K562 (cell line): ENCODE measurements at regions not wholly inside any gene's neighbourhood (a gene's known extent, or its start where the extent isn't known, plus 50 kb on each side); places are given as distances from the start of the nearest gene placed in this dataset.

Source experiments
- ATAC-seq: fragments of 200-7000 bp; cut with Tn5 transposase; 3 replicates; pipeline ENCODE4 v1.9.1; 2020; ENCODE audit warnings: moderate library complexity
- BruUV-seq: library from RNA; stranded (reverse); fragments of 400-500 nt; replicated peaks from 2 replicates; lab custom pipeline; 2021; lab: Mats Ljungman, UMichigan
- CTCF ChIA-PET: fragments of 300-600 bp; formaldehyde crosslinking; extraction: SDS; loops from one replicate; lab custom pipeline; 2021; ENCODE audit warnings: low intra/inter-chr PET ratio; lab: Yijun Ruan, JAX
- POLR2A ChIA-PET: fragments of 300-600, 350-650 bp; sonication (Branson Sonifier 250); formaldehyde crosslinking; extraction: SDS; loops from one replicate; lab custom pipeline; 2021; ENCODE audit warnings: antibody characterized with exemption, inconsistent platforms; lab: Yijun Ruan, JAX
- DNase-seq, 4 experiments: peaks; one replicate each; pipeline versions ENCODE4 v3.0.0 to v3.0.0-alpha.2; 2011 to 2018; ENCODE audit warnings: low spot score in 3 of 4, mixed read lengths in 3 of 4; ENCODE audit errors: extremely low read depth in 1 of 4
- FAIRE-seq: peaks from 2 replicates; lab custom pipeline; 2011; peaks lifted over from hg19 to GRCh38; lab: Jason Lieb, UNC
- H2AFZ ChIP-seq: 2 replicates; pipeline ENCODE4 v1.6.0; 2011; ENCODE audit warnings: low read depth, low read length, control low read depth, inconsistent platforms
- H3K27ac ChIP-seq: fragments of 200-600 bp; 3 replicates; pipeline ENCODE4 v1.8.0; 2011; ENCODE audit warnings: low read depth, mild to moderate bottlenecking, control low read depth, inconsistent platforms, low read length, moderate library complexity, mixed read lengths; ENCODE audit errors: extremely low read depth
- H3K27me3 ChIP-seq, 2 experiments: fragments of 300-600 bp in 1 of 2; 2 replicates in 1 of 2; 3 replicates in 1 of 2; pipeline versions ENCODE4 v1.6.0 to v1.8.0; 2011; ENCODE audit warnings: inconsistent platforms in 2 of 2, low read length in 2 of 2, mild to moderate bottlenecking in 1 of 2, mixed read lengths in 1 of 2, moderate library complexity in 1 of 2; ENCODE audit not compliant: control insufficient read depth in 2 of 2, insufficient read depth in 2 of 2
- H3K36me3 ChIP-seq: fragments of 300-600 bp; 3 replicates; pipeline ENCODE4 v1.8.0; 2011; ENCODE audit warnings: mild to moderate bottlenecking, low read length, inconsistent platforms; ENCODE audit not compliant: control insufficient read depth, insufficient read depth
- H3K4me1 ChIP-seq, 2 experiments: fragments of 200-600 bp in 1 of 2; replicated peaks in 1 of 2; 2 replicates in 1 of 2; 3 replicates in 1 of 2; pipeline versions ENCODE4 v1.5.1 to v1.8.0; 2011; ENCODE audit warnings: inconsistent platforms in 2 of 2, low read length in 2 of 2, mild to moderate bottlenecking in 1 of 2, mixed read lengths in 1 of 2, moderate library complexity in 1 of 2; ENCODE audit not compliant: control insufficient read depth in 2 of 2, insufficient read depth in 2 of 2
- H3K4me2 ChIP-seq: 2 replicates; pipeline ENCODE4 v1.6.1; 2011; ENCODE audit warnings: low read length, control low read depth, inconsistent platforms, mixed read lengths; ENCODE audit not compliant: insufficient read depth
- H3K4me3 ChIP-seq: fragments of 200-600 bp; sonication (generic), shearing (Covaris generic); 2 replicates; pipeline ENCODE4 v1.5.1; 2016; ENCODE audit warnings: control low read depth, inconsistent platforms
- H3K79me2 ChIP-seq: fragments of 200-600 bp; 3 replicates; pipeline ENCODE4 v1.8.0; 2011; ENCODE audit warnings: low read length, inconsistent platforms; ENCODE audit not compliant: control insufficient read depth, insufficient read depth
- H3K9ac ChIP-seq, 2 experiments: 2 replicates each; pipeline versions ENCODE4 v1.6.0 to v1.6.1; 2011; ENCODE audit warnings: low read depth in 2 of 2, low read length in 2 of 2, control low read depth in 1 of 2, inconsistent platforms in 1 of 2, mild to moderate bottlenecking in 1 of 2, mixed read lengths in 1 of 2; ENCODE audit not compliant: insufficient read depth in 1 of 2
- H3K9me1 ChIP-seq: one replicate; pipeline ENCODE4 v1.6.0; 2011; ENCODE audit warnings: inconsistent platforms, mild to moderate bottlenecking, low read length, moderate library complexity; ENCODE audit not compliant: control insufficient read depth, insufficient read depth
- H3K9me3 ChIP-seq: replicated peaks from 2 replicates; pipeline ENCODE4 v1.5.1; 2011; ENCODE audit warnings: low read depth, low read length, inconsistent platforms; ENCODE audit not compliant: control insufficient read depth, insufficient read depth
- H4K20me1 ChIP-seq: replicated peaks from 2 replicates; pipeline ENCODE4 v1.6.1; 2011; ENCODE audit warnings: low read length, inconsistent platforms, mixed read lengths; ENCODE audit not compliant: control insufficient read depth, insufficient read depth
- MBD2 ChIP-seq: sonication (generic); IDR thresholded peaks from 2 replicates; pipeline ENCODE4 v1.6.1; 2016; ENCODE audit warnings: low read depth, borderline replicate concordance
- MEIS2 ChIP-seq: fragments of 450-650 bp; IDR thresholded peaks from 2 replicates; pipeline ENCODE4 v1.6.1; 2014; ENCODE audit warnings: mild to moderate bottlenecking; ENCODE audit not compliant: partially characterized antibody
- OTX1 ChIP-seq: fragments of 450-650 bp; formaldehyde crosslinking; IDR thresholded peaks from 2 replicates; pipeline ENCODE4 v1.4.0; 2022; ENCODE audit warnings: mild to moderate bottlenecking
- PHF20 ChIP-seq: fragments of 450-650 bp; IDR thresholded peaks from 2 replicates; pipeline ENCODE4 v1.6.1; 2018; ENCODE audit not compliant: partially characterized antibody
- SPI1 ChIP-seq: IDR thresholded peaks from 2 replicates; pipeline ENCODE4 v1.6.1; 2011; ENCODE audit warnings: low read depth, low read length, control low read depth, borderline replicate concordance
- TAF7 ChIP-seq: fragments of 450-650 bp; IDR thresholded peaks from 2 replicates; pipeline ENCODE4 v1.6.1; 2016; ENCODE audit warnings: missing genetic modification characterization, missing compliant biosample characterization
- ZFP1 ChIP-seq: fragments of 450-650 bp; formaldehyde crosslinking; IDR thresholded peaks from 2 replicates; pipeline ENCODE4 v1.4.0; 2020; ENCODE audit warnings: mild to moderate bottlenecking, mixed read lengths
- ZNF589 ChIP-seq: fragments of 200-800 bp; sonication (Bioruptor generic); IDR thresholded peaks from 2 replicates; pipeline ENCODE4 v1.6.1; 2016; ENCODE audit warnings: low read depth, missing genetic modification characterization, missing compliant biosample characterization
- ZNF785 ChIP-seq: fragments of 250-450 bp; sonication (Bioruptor Pico); IDR thresholded peaks from 2 replicates; pipeline ENCODE4 v1.4.0; 2020; ENCODE audit warnings: mild to moderate bottlenecking
- ZNF79 ChIP-seq: fragments of 250-450 bp; sonication (Bioruptor Pico); IDR thresholded peaks from 2 replicates; pipeline ENCODE4 v1.4.0; 2020; ENCODE audit warnings: low read depth, mild to moderate bottlenecking, moderate library complexity
- WGBS: fragments of 100-300 bp; shearing (Covaris generic); methylation state at CpG from one replicate; pipeline ENCODE4 v1.1.6; 2016; ENCODE audit warnings: low coverage, mixed read lengths; ENCODE audit not compliant: insufficient coverage; ENCODE audit errors: missing lambda C conversion rate; 5-methylcytosine and 5-hydroxymethylcytosine counted together
- in situ Hi-C: fragments of 300-500 bp; cut with MboI; formaldehyde crosslinking; loops from 4 replicates; pipeline ENCODE4 v1.15.0; 2018; ENCODE audit warnings: inconsistent platforms, mixed read lengths
- intact Hi-C: fragments of 100-400 bp; cut with micrococcal nuclease; formaldehyde crosslinking; loops from 2 replicates; pipeline ENCODE4 v1.14.2; 2022
- TF ChIP-seq, protein P1 (sequence below): sonication (generic); formaldehyde crosslinking; IDR thresholded peaks from 2 replicates; pipeline ENCODE4 v1.8.0; 2023; ENCODE audit warnings: missing genetic modification reagents, mild to moderate bottlenecking, borderline replicate concordance

DNA sequence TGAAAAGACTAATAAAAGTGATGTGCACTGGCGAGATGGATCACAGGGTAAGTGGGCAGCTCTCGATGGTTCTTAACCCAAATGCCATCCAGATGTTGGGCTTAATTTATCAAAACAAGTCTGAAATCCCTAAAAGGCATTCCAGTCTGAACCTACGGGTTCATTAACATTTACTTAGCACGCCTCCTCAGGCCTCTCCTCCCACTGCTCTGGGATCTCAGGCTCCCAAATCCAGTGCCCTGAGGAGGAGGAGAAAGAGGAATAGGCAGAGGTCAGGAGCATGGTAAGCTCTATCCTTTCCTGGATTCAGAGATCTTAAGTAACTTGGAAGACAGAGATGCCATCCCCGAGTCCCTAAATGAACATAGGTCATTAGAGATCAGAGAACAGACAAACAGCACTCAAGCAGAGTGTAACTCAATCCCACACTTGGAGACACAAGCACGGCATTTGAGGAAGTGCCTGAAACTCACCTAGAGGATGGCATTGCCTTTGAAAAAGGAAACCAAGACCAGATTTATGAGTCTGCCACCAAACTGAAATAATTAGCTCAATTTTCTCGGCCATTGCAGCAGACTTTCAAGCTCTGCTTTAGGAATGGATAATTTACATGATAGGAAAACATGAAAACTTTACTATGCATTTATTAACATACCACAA, 140.9 kb downstream of the CXCL12 start:
- H3K4me3 ChIP-seq = no peak overlapping the region
- WGBS = 13% methylated on average over 7 of the region's 7 CpGs
- FAIRE-seq (no peak), ATAC-seq (no peak; the same call in 2 of the 3 replicates)
- H3K9me1 ChIP-seq = no peaks in the 10 kb centered on the region
- H3K79me2 ChIP-seq = no peaks in the 10 kb centered on the region
- H3K4me2 ChIP-seq = no peak overlapping the region
- POLR2A ChIA-PET = interaction anchor here (1.5 kb wide), 1 partner anchor 9 kb away, joined by 5 read pairs; no protein-coding TSS in a partner anchor
- no peak overlapping the region for H3K9ac ChIP-seq
- in situ Hi-C loops = no loop called here
- no peak for TF ChIP-seq ZNF79 (CRISPR knock-in tag)
- peak; percentile 87 for TF ChIP-seq SPI1
- TF ChIP-seq, all 486 proteins: peak for 1
- no peaks in the 10 kb centered on the region for H4K20me1 ChIP-seq
- intact Hi-C loops = no loop called here
- DNase-seq = no peak
- BruUV-seq = no TSS peak
- H2AFZ ChIP-seq = no peak overlapping the region
- no peak overlapping the region for H3K27ac ChIP-seq
- no peaks in the 10 kb centered on the region for H3K27me3 ChIP-seq
- peaks cover 0 to under 1% of the 10 kb centered on the region in 2 experiments; a peak in 1 of 5 replicates for H3K4me1 ChIP-seq
- CTCF ChIA-PET = no interaction called here
- H3K9me3 ChIP-seq = no peaks in the 10 kb centered on the region
- no peaks in the 10 kb centered on the region for H3K36me3 ChIP-seq

DNA sequence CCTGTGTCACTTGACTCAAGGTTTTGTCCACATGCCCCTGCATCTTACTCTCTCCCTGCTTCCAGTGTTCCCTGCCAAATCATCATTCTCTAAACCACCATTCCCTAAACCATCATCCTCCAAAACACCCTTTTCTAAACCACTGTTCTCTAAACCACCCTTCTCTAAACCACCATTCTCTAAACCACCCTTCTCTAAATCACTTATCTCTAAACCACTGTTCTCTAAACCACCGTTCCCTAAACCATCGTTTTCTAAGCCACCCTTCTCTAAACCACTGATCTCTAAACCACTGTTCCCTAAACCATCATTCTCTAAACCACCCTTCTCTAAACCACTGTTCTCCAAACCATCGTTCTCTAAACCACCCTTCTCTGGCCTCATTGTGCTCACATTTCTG, 142.1 kb downstream of the CXCL12 start:
- no peak overlapping the region for H2AFZ ChIP-seq
- ATAC-seq = no peak
- no peak overlapping the region for H3K9ac ChIP-seq
- H3K27ac ChIP-seq = no peak overlapping the region
- no peaks in the 10 kb centered on the region for H3K79me2 ChIP-seq
- in situ Hi-C loops = no loop called here
- 3% methylated on average over 3 of the region's 3 CpGs for WGBS
- ChIA-PET CTCF (no interaction called here), POLR2A (interaction anchor here (1.1 to 1.5 kb wide), 2 partner anchors 8 to 9 kb away, joined by 4 to 5 read pairs; no protein-coding TSS in a partner anchor)
- intact Hi-C loops = no loop called here
- no peaks in the 10 kb centered on the region for H4K20me1 ChIP-seq
- no peak overlapping the region for H3K4me2 ChIP-seq
- no peaks in the 10 kb centered on the region for H3K9me3 ChIP-seq
- no peak for FAIRE-seq
- no peaks in the 10 kb centered on the region for H3K36me3 ChIP-seq
- peaks cover 4 to 7% of the 10 kb centered on the region in 2 experiments; a peak in 2 of 5 replicates for H3K4me1 ChIP-seq
- no peak overlapping the region for H3K4me3 ChIP-seq
- DNase-seq = no peak
- BruUV-seq = no TSS peak
- no peaks in the 10 kb centered on the region for H3K9me1 ChIP-seq
- H3K27me3 ChIP-seq = no peaks in the 10 kb centered on the region
- no peak for TF ChIP-seq ZNF589 (CRISPR knock-in tag)
- TF ChIP-seq, protein P1, sequence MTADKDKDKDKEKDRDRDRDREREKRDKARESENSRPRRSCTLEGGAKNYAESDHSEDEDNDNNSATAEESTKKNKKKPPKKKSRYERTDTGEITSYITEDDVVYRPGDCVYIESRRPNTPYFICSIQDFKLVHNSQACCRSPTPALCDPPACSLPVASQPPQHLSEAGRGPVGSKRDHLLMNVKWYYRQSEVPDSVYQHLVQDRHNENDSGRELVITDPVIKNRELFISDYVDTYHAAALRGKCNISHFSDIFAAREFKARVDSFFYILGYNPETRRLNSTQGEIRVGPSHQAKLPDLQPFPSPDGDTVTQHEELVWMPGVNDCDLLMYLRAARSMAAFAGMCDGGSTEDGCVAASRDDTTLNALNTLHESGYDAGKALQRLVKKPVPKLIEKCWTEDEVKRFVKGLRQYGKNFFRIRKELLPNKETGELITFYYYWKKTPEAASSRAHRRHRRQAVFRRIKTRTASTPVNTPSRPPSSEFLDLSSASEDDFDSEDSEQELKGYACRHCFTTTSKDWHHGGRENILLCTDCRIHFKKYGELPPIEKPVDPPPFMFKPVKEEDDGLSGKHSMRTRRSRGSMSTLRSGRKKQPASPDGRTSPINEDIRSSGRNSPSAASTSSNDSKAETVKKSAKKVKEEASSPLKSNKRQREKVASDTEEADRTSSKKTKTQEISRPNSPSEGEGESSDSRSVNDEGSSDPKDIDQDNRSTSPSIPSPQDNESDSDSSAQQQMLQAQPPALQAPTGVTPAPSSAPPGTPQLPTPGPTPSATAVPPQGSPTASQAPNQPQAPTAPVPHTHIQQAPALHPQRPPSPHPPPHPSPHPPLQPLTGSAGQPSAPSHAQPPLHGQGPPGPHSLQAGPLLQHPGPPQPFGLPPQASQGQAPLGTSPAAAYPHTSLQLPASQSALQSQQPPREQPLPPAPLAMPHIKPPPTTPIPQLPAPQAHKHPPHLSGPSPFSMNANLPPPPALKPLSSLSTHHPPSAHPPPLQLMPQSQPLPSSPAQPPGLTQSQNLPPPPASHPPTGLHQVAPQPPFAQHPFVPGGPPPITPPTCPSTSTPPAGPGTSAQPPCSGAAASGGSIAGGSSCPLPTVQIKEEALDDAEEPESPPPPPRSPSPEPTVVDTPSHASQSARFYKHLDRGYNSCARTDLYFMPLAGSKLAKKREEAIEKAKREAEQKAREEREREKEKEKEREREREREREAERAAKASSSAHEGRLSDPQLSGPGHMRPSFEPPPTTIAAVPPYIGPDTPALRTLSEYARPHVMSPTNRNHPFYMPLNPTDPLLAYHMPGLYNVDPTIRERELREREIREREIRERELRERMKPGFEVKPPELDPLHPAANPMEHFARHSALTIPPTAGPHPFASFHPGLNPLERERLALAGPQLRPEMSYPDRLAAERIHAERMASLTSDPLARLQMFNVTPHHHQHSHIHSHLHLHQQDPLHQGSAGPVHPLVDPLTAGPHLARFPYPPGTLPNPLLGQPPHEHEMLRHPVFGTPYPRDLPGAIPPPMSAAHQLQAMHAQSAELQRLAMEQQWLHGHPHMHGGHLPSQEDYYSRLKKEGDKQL (CRISPR knock-in tag) = no peak
- TF ChIP-seq ZFP1 (CRISPR knock-in tag) = no peak
- TF ChIP-seq MBD2 = no peak
- no peak for TF ChIP-seq PHF20
- TF ChIP-seq OTX1 (CRISPR knock-in tag) = no peak
- TF ChIP-seq MEIS2 = no peak
- TF ChIP-seq ZNF785 (CRISPR knock-in tag) = no peak
- TF ChIP-seq TAF7 (tag) = peak; percentile 16; the same call in 1 of the 2 replicates
